Nephron progenitor cell (in vitro differentiated cells): ENCODE measurements at regions not wholly inside any gene's neighbourhood (a gene's known extent, or its start where the extent isn't known, plus 50 kb on each side); places are given as distances from the start of the nearest gene placed in this dataset.
A peak's percentile ranks its signal among the peaks of the same experiment; 100 is the strongest.
"Not testable (repeated sequence)": the region's sequence is repeated elsewhere in the genome, so short reads cannot be mapped to it uniquely, and the experiment has no call there.

Experiments used
- DNase-seq: peaks from one replicate; pipeline ENCODE4 v3.0.0; 2021
- H3K27ac Mint-ChIP-seq: 2 replicates; pipeline ENCODE4 v1.8.0; 2021; ENCODE audit warnings: mild to moderate bottlenecking, moderate library complexity, mixed read lengths
- H3K27me3 Mint-ChIP-seq: 2 replicates; pipeline ENCODE4 v1.8.0; 2021; ENCODE audit warnings: mild to moderate bottlenecking, low read depth, mixed read lengths; ENCODE audit not compliant: poor library complexity
- H3K36me3 Mint-ChIP-seq: 2 replicates; pipeline ENCODE4 v1.8.0; 2021; ENCODE audit warnings: low read depth, mixed read lengths
- H3K4me1 Mint-ChIP-seq: 2 replicates; pipeline ENCODE4 v1.8.0; 2021; ENCODE audit warnings: mixed read lengths
- H3K4me3 Mint-ChIP-seq: 2 replicates; pipeline ENCODE4 v1.8.0; 2021; ENCODE audit warnings: mild to moderate bottlenecking, moderate library complexity, mixed read lengths
- H3K9me3 Mint-ChIP-seq: 2 replicates; pipeline ENCODE4 v1.8.0; 2021; ENCODE audit warnings: mild to moderate bottlenecking, moderate library complexity, mixed read lengths
- TF ChIP-seq, protein P1 (sequence below): fragments of 200-600 bp; sonication (generic); IDR thresholded peaks from 2 replicates; pipeline ENCODE4 v1.5.0; 2021; ENCODE audit warnings: antibody characterized with exemption

DNA sequence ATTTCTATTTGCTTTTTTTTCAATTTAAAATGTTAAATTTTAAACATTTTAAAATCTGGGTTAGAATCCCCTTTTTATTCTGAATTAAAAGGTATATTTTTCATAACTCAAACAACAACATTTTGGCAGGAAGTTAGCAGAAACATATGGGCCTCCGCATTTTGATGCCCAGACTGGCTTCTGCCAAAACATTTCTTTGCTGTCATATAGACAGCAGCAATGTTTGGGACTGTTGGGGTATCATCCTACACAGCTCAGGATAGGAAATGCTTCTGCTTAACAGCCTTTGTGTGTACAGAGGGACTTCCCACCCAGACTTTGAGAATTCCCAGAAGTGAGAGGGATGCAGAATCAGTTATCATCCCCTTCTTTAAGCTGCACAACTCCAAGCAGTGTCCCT lies 155.4 kb upstream of the PARD3B start:
- no peaks in the 10 kb centered on the region for H3K4me1 Mint-ChIP-seq
- peaks cover 3% of the 10 kb centered on the region for H3K36me3 Mint-ChIP-seq
- no peak overlapping the region for H3K4me3 Mint-ChIP-seq
- peaks cover 22% of the 10 kb centered on the region for H3K9me3 Mint-ChIP-seq
- peak overlapping the region; percentile 15 for H3K27ac Mint-ChIP-seq
- DNase-seq, result no peak
- H3K27me3 Mint-ChIP-seq, result no peaks in the 10 kb centered on the region
- TF ChIP-seq, protein P1, sequence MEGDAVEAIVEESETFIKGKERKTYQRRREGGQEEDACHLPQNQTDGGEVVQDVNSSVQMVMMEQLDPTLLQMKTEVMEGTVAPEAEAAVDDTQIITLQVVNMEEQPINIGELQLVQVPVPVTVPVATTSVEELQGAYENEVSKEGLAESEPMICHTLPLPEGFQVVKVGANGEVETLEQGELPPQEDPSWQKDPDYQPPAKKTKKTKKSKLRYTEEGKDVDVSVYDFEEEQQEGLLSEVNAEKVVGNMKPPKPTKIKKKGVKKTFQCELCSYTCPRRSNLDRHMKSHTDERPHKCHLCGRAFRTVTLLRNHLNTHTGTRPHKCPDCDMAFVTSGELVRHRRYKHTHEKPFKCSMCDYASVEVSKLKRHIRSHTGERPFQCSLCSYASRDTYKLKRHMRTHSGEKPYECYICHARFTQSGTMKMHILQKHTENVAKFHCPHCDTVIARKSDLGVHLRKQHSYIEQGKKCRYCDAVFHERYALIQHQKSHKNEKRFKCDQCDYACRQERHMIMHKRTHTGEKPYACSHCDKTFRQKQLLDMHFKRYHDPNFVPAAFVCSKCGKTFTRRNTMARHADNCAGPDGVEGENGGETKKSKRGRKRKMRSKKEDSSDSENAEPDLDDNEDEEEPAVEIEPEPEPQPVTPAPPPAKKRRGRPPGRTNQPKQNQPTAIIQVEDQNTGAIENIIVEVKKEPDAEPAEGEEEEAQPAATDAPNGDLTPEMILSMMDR, result no peak

DNA sequence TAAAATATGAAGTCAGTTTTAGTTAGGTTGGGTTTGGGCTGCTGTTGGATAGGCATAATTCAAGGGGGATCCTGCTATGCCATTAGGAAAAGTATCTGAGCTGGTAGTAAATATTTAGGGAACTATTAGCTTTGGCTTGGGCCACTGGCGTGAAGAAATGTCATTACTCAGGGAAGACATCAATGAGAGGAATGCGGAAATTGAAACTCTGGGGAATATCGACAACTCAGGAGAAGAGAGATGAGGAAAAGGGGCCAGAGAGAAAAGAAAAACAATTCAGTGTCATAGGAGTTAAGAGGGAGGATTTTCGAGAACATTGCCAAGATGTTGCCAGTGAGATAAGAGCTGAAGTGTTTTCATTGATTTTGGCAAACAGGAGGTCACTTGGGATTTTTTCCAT lies 149.7 kb upstream of the PARD3B start:
- Mint-ChIP-seq H3K27me3 (no peaks in the 10 kb centered on the region), H3K27ac (no peak overlapping the region), H3K36me3 (no peaks in the 10 kb centered on the region), H3K4me1 (peaks cover 6% of the 10 kb centered on the region), H3K9me3 (peaks cover 23% of the 10 kb centered on the region), H3K4me3 (no peak overlapping the region)
- TF ChIP-seq, protein P1, result no peak
- DNase-seq, result no peak

DNA sequence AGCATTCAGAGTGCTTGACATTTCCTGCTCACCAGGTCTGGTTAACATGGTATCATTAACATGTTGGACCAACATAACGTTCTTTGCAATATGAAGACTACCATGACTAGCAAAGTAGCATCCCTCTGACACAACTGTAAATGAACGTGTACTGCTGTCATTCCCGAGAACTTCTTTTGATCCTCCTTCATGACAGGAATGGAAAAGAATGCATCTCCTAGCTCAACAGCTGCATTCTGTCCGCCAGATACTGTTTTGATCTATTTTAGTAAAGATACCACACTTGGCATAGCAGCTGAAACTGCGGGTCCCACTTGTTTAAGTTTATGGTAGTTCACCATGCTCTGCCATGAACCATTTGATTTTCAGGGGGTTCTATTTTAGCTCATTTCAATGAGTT lies 144.2 kb upstream of the PARD3B start:
- Mint-ChIP-seq H3K27ac (no peak overlapping the region), H3K4me1 (peaks cover under 1% of the 10 kb centered on the region), H3K36me3 (no peaks in the 10 kb centered on the region), H3K9me3 (peaks cover 5% of the 10 kb centered on the region), H3K27me3 (no peaks in the 10 kb centered on the region), H3K4me3 (no peak overlapping the region)
- DNase-seq, result no peak
- TF ChIP-seq, protein P1, result no peak

DNA sequence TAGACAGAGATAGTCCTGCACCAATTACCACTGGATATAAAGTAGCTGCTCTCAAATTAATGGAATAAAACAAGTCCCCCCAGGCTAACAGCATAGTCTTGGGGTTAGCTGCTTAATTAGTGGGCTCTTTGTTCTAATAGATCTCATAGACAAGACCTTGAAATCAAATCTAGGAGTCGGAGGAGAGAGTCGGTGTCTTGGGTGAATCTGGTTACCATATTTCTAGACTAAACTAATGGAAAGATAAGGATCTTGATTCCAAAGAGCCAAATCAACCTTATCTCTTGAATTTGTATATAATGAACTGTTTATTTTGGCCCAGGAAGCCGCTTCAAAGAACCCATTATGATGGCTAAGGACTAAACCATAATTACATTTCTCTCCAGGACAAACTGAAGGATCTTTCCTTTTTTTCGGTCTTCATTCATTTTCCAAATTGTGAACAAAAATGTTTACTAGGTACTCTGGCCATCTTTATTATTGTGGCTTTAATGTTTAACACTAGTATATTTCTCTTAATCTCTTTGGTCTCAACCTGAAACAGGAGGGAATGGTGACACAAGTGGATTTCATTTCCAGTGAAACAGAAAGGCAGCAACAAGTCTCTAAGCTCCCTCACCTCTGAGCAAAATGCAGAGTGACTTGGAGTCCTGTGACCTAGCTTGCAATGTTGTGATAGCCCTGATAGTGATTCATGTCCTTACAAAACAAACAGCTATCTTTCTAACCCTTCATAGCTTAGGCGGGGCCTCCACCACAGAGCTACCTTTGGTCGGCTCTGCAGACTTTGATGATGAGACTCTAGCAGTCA lies 137.9 kb upstream of the PARD3B start:
- H3K9me3 Mint-ChIP-seq, result peaks cover 18% of the 10 kb centered on the region
- TF ChIP-seq, protein P1, result no peak
- H3K27ac Mint-ChIP-seq, result peak overlapping the region; percentile 76

DNA sequence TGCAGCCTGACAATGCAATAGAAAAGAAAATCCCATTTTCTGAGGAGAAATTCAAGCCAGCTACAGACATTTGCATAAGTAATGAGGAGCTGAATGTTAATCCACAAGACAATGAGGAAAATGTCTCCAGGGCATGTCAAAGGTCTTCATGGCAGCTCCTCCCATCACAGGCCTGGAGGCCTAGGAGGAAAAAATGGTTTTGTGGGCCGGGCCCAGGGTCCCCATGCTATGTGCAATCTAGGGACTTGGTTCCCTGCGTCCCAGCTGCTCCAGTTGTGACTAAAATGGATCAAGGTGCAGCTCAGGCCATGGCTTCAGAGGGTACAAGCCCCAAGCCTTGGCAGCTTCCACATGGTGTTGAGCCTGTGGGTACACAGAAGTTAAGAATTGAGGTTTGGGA lies 132.5 kb upstream of the PARD3B start:
- not testable (repeated sequence) for H3K4me3 Mint-ChIP-seq, DNase-seq, H3K27me3 Mint-ChIP-seq, H3K27ac Mint-ChIP-seq
- Mint-ChIP-seq H3K36me3 (peaks cover 20% of the 10 kb centered on the region), H3K4me1 (peaks cover 23% of the 10 kb centered on the region), H3K9me3 (peaks cover 41% of the 10 kb centered on the region)

More for the DNA sequence above, 137.9 kb upstream of the PARD3B start:
- H3K4me3 Mint-ChIP-seq, result peak overlapping the region; percentile 6
- peaks cover 30% of the 10 kb centered on the region for H3K4me1 Mint-ChIP-seq
- no peaks in the 10 kb centered on the region for H3K27me3 Mint-ChIP-seq
- no peak for DNase-seq
- H3K36me3 Mint-ChIP-seq, result peaks cover 5% of the 10 kb centered on the region

DNA sequence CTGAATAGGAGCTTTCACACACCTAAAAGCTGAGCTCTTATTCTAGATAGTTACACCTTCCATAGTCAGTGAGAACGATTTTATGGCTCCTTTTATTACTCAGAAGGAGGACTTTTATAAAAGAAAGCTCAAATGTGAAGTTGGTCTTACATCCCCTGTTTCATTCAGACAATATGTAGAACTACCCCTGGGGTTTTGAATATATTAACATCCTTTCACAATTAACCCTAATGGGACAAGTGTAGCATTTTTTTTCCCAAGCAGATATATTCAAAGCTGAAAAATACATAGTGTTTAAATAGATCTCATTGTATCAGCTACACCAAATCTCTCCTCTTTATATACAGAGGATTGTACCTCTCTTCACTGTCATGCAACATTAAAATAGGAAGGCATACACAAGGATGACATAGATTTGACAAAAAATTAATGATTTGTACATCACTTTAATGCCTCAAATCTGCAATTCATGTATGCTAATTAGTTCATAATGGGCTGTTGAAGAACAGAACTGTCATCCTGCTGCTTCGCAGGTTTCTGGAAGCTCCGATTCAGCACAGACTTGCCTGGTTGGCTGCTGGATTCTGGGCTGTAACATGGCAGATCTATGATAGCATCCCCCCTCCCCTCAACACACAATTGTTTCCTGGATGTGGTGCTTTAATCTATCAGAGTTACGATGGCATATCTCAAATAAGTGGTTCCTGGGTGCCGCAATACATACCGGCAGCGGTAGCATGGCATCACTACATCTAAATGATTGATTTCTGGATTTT lies 129.7 kb upstream of the PARD3B start:
- H3K4me3 Mint-ChIP-seq, result no peak overlapping the region
- TF ChIP-seq, protein P1, result no peak

More for the DNA sequence above, 129.7 kb upstream of the PARD3B start:
- Mint-ChIP-seq H3K9me3 (peaks cover 39% of the 10 kb centered on the region), H3K4me1 (peaks cover 19% of the 10 kb centered on the region), H3K36me3 (peaks cover 20% of the 10 kb centered on the region), H3K27me3 (peaks cover 4% of the 10 kb centered on the region), H3K27ac (no peak overlapping the region)
- no peak for DNase-seq
